Bronchial epithelial cell (primary cell): ENCODE measurements at regions not wholly inside any gene's neighbourhood (a gene's known extent, or its start where the extent isn't known, plus 50 kb on each side); places are given as distances from the start of the nearest gene placed in this dataset.
A peak's percentile ranks its signal among the peaks of the same experiment; 100 is the strongest.
"Not testable (repeated sequence)": the region's sequence is repeated elsewhere in the genome, so short reads cannot be mapped to it uniquely, and the experiment has no call there.

ENCODE experiments used
- DNase-seq: peaks from one replicate; pipeline ENCODE4 v3.0.0-alpha.2; 2010; ENCODE audit warnings: low read depth
- FAIRE-seq: peaks from 2 replicates; lab custom pipeline; 2011; peaks lifted over from hg19 to GRCh38; lab: Jason Lieb, UNC
- H3K27me3 ChIP-seq: 2 replicates; pipeline ENCODE4 v1.5.1; 2011; ENCODE audit warnings: low read length; ENCODE audit not compliant: control insufficient read depth, insufficient read depth
- H3K36me3 ChIP-seq: 2 replicates; pipeline ENCODE4 v1.5.1; 2011; ENCODE audit warnings: low read length; ENCODE audit not compliant: control insufficient read depth, insufficient read depth
- H3K4me3 ChIP-seq: 2 replicates; pipeline ENCODE4 v1.5.1; 2011; ENCODE audit warnings: mild to moderate bottlenecking, low read depth, low read length, control low read depth
- CTCF ChIP-seq: IDR thresholded peaks from 2 replicates; pipeline ENCODE4 v1.5.1; 2011; ENCODE audit warnings: mild to moderate bottlenecking, moderate library complexity, low read length, control low read depth, inconsistent platforms; ENCODE audit not compliant: insufficient read depth, severe bottlenecking

GRCh38 chr6:56816370-56816769, 138.5 kb upstream of the BEND6 start:
- Histone ChIP-seq H3K36me3 (no peaks in the 10 kb centered on the region), H3K4me3 (no peak overlapping the region), H3K27me3 (no peaks in the 10 kb centered on the region)
- TF ChIP-seq CTCF, result no peak
- no peak for FAIRE-seq
- DNase-seq, result no peak

GRCh38 chr6:56815436-56815835, 139.5 kb upstream of the BEND6 start:
- Histone ChIP-seq H3K36me3 (no peaks in the 10 kb centered on the region), H3K4me3 (no peak overlapping the region), H3K27me3 (no peaks in the 10 kb centered on the region)
- DNase-seq (no peak), FAIRE-seq (no peak)
- no peak for TF ChIP-seq CTCF

- Histone ChIP-seq H3K4me3 (no peak overlapping the region), H3K27me3 (no peaks in the 10 kb centered on the region), H3K36me3 (no peaks in the 10 kb centered on the region)
- DNase-seq (no peak), FAIRE-seq (no peak)
- TF ChIP-seq CTCF, result no peak
Measured at GRCh38 chr6:56814802-56815201, 140.1 kb upstream of the BEND6 start.

- H3K36me3 ChIP-seq, result no peaks in the 10 kb centered on the region
- DNase-seq, result no peak
- no peak for TF ChIP-seq CTCF
- no peak overlapping the region for H3K4me3 ChIP-seq
- H3K27me3 ChIP-seq, result no peaks in the 10 kb centered on the region
- no peak for FAIRE-seq
Measured at GRCh38 chr6:56814308-56814707, 140.6 kb upstream of the BEND6 start.

- not testable (repeated sequence) for DNase-seq, H3K27me3 ChIP-seq, H3K36me3 ChIP-seq, H3K4me3 ChIP-seq, FAIRE-seq
Measured at GRCh38 chr6:56812851-56813250, 142.1 kb upstream of the BEND6 start.

GRCh38 chr6:56808871-56809359, 146.0 kb upstream of the BEND6 start:
- no peak for TF ChIP-seq CTCF
- Histone ChIP-seq H3K27me3 (no peaks in the 10 kb centered on the region), H3K36me3 (no peaks in the 10 kb centered on the region), H3K4me3 (no peak overlapping the region)
- FAIRE-seq (peak; percentile 50), DNase-seq (peak; percentile 63)
